Pancreas (tissue), 10 donors: ENCODE measurements at regions not wholly inside any gene's neighbourhood (a gene's known extent, or its start where the extent isn't known, plus 50 kb on each side); places are given as distances from the start of the nearest gene placed in this dataset.

Experiments
- ATAC-seq, 4 donors: fragments of 200-7000 bp; cut with Tn5 transposase; one replicate each; pipeline versions ENCODE4 v1.8.0 to v1.9.1; 2020; ENCODE audit warnings: mild to moderate bottlenecking in 4 of 4, moderate library complexity in 4 of 4
- DNase-seq, 6 donors: peaks; one replicate each; pipeline ENCODE4 v3.0.0-alpha.2; 2020
- FAIRE-seq: peaks from 2 replicates; lab custom pipeline; 2012; peaks lifted over from hg19 to GRCh38; lab: Jason Lieb, UNC
- H3K27ac ChIP-seq, 4 donors: fragments of 200-600 bp; sonication (generic); 1 replicate in 3 of 4; 2 replicates in 1 of 4; pipeline versions ENCODE4 v1.5.0 to v1.8.0; 2020
- H3K27me3 ChIP-seq, 4 donors: fragments of 200-600 bp; one replicate each; pipeline ENCODE4 v1.8.0; 2021
- H3K36me3 ChIP-seq, 3 donors: fragments of 200-600 bp; sonication (generic) in 1 of 3; one replicate each; pipeline versions ENCODE4 v1.5.0 to v1.8.0; 2020 to 2021
- H3K4me1 ChIP-seq, 3 donors: fragments of 200-600 bp; one replicate each; pipeline ENCODE4 v1.8.0; 2021
- H3K4me3 ChIP-seq, 4 donors: fragments of 200-600 bp; sonication (generic) in 2 of 4; one replicate each; pipeline versions ENCODE4 v1.5.0 to v1.8.0; 2020 to 2021
- H3K9me3 ChIP-seq, 4 donors: fragments of 200-600 bp; one replicate each; pipeline ENCODE4 v1.8.0; 2021
- WGBS, 2 donors: extraction: QIAGEN DNeasy Blood & Tissue Kit; methylation state at CpG; one replicate each; pipeline ENCODE4 v1.1.7; 2013; 5-methylcytosine and 5-hydroxymethylcytosine counted together
- intact Hi-C, 3 donors: fragments of 100-400 bp; cut with DNase I; formaldehyde crosslinking; loops; one replicate each; pipeline versions ENCODE4 v1.11.1 to v1.14.2; 2022
- TF ChIP-seq, protein P1 (sequence below), 4 donors: fragments of 200-600 bp; sonication (generic) in 3 of 4; IDR thresholded peaks; one replicate each; pipeline versions ENCODE4 v1.5.0 to v1.8.0; 2021; ENCODE audit warnings: antibody characterized with exemption in 4 of 4
- donor health status: healthy with polysubstance abuse.
- donor health status: DM: no; HTN: no; CAD: no; lungs with moderate emphysema.
- donor health status: DM: no; HTN: no; CAD: no.
- donor health status: control.
- donor health status: control.
- donor health status: Bipolar disorder and iron deficiency.
- donor health status: DM: yes; HTN: yes; CAD: no.
- donor health status: DM: no; HTN: no; CAD: no.
- donor health status: DM: no; HTN: no; CAD: no.
- donor health status: DM: yes; HTN: yes; CAD: no.

DNA sequence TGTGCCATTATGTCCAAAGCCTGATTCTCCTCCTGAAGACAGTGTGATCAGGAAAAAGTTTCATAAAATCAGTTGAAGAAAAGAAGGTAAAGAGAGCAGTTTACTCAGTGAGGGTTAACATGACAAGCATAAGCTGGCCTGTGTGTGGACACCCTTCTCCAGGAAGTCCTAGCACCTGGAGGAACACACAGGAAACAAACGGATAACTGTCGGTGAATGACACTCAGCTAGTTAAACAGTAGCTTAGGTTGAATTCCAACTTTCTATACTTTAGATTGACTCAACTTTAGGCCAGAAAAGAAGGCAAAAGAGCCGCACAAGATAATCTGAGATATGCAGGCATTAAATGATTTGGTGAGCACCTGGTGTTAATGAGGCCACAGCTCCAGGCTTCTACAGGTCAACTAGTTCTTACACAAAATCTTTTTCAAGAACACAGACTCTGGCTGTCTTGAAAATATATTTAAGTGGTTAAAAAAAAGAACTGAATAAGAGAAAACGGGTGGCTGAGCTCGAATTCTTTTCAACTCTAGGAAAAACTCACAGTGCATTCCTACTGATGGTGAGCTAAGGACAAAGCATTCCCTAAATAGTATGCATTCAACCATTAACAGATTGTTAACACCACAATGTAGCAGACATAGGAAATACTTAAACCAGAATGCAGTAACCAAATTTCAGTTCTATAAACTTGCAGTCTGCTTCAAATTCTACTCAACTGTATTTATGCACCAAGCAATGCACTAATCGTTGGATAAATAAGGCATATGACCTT is 56.9 kb upstream of the TSPAN8 start:
- no peaks in the 10 kb centered on the region for H3K36me3 ChIP-seq
- ATAC-seq (peak in 3 of 4 donors; percentile 81 to 88 (median 87)), FAIRE-seq (no peak), DNase-seq (peak in 1 of 6 donors; percentile 34)
- no peak overlapping the region for H3K4me3 ChIP-seq
- peak overlapping the region in 2 of 4 donors; percentile 11 to 53 for H3K27ac ChIP-seq
- WGBS, 2 donors = 13 to 26% methylated on average over 6 of the region's 6 CpGs
- H3K9me3 ChIP-seq = no peaks in the 10 kb centered on the region
- intact Hi-C loops = no loop called here
- peaks cover 0 to 22% (median 7%) of the 10 kb centered on the region in 3 donors for H3K4me1 ChIP-seq
- no peaks in the 10 kb centered on the region for H3K27me3 ChIP-seq
- TF ChIP-seq, protein P1, sequence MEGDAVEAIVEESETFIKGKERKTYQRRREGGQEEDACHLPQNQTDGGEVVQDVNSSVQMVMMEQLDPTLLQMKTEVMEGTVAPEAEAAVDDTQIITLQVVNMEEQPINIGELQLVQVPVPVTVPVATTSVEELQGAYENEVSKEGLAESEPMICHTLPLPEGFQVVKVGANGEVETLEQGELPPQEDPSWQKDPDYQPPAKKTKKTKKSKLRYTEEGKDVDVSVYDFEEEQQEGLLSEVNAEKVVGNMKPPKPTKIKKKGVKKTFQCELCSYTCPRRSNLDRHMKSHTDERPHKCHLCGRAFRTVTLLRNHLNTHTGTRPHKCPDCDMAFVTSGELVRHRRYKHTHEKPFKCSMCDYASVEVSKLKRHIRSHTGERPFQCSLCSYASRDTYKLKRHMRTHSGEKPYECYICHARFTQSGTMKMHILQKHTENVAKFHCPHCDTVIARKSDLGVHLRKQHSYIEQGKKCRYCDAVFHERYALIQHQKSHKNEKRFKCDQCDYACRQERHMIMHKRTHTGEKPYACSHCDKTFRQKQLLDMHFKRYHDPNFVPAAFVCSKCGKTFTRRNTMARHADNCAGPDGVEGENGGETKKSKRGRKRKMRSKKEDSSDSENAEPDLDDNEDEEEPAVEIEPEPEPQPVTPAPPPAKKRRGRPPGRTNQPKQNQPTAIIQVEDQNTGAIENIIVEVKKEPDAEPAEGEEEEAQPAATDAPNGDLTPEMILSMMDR (IDR thresholded peaks at IDR 0.05) = no peak

DNA sequence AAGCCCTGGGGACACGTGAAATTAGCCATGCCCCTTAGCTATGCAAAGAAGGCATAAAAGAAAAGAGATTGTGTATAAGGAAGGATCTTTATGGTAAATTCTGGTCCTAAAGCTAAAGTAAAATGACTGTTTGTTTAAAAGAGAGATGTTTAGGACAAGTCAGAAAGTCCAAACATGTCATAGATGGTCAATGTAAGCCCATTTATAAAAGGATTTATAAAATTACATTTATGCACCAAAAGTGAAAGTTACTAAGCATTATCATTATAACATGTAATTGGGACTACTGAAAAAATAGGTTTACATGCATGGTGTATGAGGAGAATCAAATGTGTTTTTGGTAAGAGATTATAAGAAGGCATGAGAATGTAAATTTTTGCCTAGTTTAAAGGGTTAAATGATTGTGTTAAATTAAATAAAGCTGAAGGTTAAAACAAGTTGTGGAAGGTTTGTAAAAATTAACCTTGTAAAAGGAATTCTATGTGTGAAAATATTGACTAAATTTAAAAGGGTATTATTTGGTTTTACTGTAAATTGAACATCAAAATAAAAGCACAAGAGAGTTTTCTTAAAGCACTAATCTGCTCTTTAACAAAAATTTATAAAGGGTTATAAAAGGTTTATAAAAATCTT is 50.4 kb upstream of the TSPAN8 start:
- intact Hi-C loops = no loop called here
- no peak for FAIRE-seq
- WGBS, 2 donors = 51 to 54% methylated on average over 1 of the region's 1 CpG
- no peak for DNase-seq
- Histone ChIP-seq H3K4me3 (no peak overlapping the region), H3K36me3 (no peaks in the 10 kb centered on the region), H3K4me1 (no peaks in the 10 kb centered on the region), H3K9me3 (no peaks in the 10 kb centered on the region), H3K27me3 (no peaks in the 10 kb centered on the region), H3K27ac (no peak overlapping the region)
- TF ChIP-seq, protein P1 (IDR thresholded peaks at IDR 0.05) = no peak
- ATAC-seq = no peak
